Skin epidermis (tissue), 12 donors: ENCODE measurements at regions not wholly inside any gene's neighbourhood (a gene's known extent, or its start where the extent isn't known, plus 50 kb on each side); places are given as distances from the start of the nearest gene placed in this dataset.
A peak's percentile ranks its signal among the peaks of the same experiment; 100 is the strongest.

Experiments
- H3K27ac ChIP-seq, 21 experiments: fragments of 200-600 bp; sonication (generic) in 11 of 21; one replicate each; pipeline ENCODE4 v1.5.0; 2020; ENCODE audit warnings: mild to moderate bottlenecking in 3 of 21, inconsistent platforms in 2 of 21, moderate library complexity in 2 of 21
- H3K4me3 ChIP-seq, 7 experiments: fragments of 200-600 bp; sonication (generic) in 2 of 7; one replicate each; pipeline ENCODE4 v1.5.0; 2020; ENCODE audit warnings: inconsistent platforms in 2 of 7, mild to moderate bottlenecking in 2 of 7, moderate library complexity in 1 of 7

DNA sequence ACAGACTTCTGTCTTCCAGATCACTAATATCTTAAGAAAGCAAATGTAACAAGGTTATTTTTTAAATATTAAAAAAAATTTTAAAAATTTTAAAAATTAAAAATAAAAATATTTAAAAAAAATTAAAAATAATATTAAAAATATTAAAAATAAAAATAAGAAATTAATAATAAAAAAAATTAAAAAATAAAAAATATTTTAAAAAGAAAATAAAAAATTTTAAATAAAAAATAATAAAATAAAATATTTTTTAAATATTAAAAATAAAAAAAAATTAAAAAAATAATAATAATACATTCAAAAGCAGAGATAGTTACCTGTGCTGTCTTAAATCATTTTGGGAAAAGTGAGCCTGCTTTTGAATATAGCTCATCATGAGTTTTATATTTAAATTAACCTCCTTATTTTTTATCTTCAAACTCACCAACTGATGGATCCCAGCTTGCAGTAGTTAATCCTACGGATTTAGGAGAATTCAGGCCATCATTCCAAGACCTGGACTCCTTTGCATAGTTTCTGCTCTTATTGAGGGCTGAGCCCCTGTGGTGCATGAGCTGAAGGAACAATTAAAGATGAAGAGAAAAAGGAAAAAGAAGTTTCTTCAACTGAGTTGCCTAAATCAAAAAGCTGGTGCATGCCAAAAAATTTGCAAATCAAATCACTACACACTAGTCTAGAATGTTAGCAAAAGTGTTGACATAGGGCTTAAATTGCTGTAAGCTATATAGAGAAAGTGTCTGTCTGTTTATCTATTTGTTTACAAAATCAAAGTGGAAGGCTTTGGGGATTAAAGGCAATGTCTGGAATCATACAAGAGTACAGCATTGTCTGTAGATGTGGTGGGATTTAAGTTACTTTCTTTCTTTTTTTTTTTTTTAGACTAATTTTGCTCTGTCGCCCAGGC lies 50.5 kb upstream of the ZNF438 start:
- no peak overlapping the region for H3K27ac ChIP-seq
- H3K4me3 ChIP-seq = no peak overlapping the region

DNA sequence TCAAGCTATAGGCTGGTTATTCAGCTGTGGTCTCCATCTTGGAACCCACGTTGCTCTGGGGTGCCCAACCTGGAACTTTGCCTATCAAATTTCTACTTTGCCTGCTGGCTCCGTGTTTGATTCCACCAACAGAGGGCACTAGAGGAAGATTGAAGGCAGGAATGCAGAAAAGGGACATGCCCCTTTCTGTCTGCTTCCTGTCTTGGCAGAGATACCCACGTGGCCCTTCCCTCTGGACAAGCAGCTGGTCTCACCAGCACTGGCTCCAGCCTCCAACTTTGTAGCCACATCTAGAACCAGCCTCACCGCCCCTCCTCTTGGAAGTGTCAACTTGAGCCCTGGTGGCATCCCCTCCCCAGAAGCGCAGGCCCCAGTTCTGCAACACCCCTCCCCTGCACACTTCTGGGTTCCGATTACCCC lies 52.1 kb upstream of the ZNF438 start:
- H3K27ac ChIP-seq = no peak overlapping the region

DNA sequence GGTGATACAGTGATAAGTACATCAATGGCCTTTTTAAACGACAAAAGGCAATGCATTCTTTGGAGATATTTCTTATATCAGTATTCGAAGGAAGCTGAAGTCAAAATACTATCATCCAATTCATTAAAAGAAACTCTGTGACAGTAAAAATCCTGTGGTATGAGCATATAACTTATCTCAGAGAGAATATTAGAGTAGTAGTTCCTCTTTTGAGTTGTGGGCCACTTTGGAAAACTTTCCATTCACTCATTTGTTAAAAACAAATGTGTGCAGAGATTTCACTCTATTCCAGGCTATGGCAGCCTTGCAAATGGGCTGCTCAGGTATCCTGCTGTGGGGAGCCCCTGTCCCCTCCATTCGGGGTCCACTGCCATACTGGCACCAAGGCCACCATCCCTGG lies 55.3 kb upstream of the ZNF438 start:
- no peak overlapping the region for H3K4me3 ChIP-seq

More for the DNA sequence above, 52.1 kb upstream of the ZNF438 start:
- no peak overlapping the region for H3K4me3 ChIP-seq

DNA sequence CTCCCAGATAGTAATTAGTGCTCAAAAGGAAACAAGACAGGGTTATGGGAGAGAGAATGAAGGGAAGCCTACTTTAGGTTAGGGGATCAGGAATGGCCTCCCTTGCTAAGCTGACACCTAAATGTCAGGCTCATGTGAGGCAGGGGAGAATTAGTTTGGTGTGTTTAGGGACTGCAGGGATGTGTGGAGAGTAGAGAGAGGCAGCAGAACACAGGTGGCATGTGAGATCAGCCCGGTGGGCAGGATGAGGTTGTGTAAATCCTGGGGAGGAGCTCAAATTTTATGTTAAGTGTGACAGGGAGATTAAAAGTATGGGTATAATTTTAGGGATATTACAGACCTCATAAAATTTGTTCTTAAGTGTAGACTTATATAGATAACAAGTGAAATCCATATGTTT lies 56.2 kb upstream of the ZNF438 start:
- H3K27ac ChIP-seq = no peak overlapping the region
- no peak overlapping the region for H3K4me3 ChIP-seq

More for the DNA sequence above, 55.3 kb upstream of the ZNF438 start:
- no peak overlapping the region for H3K27ac ChIP-seq

DNA sequence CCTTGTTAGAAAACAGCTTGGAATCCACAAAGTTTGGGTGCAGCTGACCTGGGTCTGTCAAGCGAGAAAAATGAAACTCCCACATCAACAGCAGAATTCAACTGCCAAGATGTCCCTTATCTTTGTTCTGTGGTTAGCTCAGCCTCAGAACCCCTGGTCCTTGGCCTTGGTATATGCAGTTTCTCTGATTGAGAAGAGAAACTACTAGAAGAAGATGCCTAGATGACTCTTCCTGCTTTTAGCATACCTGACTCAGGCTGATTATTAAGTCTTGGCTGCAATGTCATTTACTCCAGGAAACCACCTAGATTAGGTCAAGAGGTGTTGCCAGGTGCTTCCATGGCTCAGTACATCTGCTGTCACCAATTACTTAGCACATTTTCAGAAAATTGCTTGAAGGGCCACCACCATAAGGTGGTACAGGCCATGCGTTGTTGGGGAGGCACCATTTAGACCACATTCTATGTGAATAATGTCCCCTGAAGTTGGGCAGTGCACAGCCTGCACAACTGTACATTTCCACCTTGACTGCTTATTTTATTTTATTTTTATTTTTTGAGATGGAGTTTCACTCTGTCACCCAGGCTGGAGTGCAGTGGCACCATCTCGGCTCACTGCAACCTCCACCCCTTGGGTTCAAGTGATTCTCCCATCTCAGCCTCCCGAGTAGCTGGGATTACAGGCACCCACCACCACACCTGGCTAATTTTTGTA lies 59.4 kb upstream of the ZNF438 start:
- no peak overlapping the region for H3K4me3 ChIP-seq
- no peak overlapping the region for H3K27ac ChIP-seq

DNA sequence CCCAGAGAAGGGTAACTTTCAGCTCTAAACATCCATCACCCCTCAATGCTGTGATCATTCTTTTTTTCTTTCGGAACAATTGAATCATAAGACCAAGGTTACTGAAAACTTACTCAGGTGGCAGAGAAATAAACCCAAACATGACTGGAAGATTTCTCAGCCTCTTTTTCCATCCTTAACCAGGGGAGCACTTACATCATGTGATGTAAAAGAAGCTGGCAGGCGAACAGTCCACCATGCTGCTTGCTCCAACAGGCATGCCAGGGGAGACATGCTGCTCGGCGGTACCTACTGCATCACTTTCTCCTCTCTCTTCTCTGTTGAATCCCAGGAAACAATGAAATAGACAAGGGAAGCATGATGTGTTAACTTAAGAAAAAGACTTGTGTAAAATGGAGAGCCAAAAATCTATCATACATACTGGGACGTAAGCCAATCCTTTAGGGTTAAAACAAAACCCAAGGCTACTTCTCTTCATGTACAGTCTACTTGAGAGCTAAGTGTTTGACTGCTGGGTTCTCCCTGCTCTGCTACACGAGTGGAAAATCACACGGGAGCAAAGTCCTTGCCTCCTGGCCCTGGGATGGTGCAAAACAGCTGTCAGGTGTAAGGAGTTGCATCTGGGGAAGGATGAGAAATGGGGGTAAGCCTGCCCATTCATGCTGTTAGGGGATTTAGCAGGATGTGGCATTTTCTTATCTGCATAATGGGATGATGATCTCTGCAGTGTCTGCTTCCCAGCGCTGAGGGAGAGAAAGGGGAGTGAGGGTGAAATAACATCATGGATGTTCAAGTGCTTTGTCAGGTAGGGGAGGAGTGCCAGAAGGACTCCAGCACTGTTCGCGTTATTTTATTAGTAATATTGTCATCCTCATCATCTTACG lies 64.3 kb upstream of the ZNF438 start:
- no peak overlapping the region for H3K4me3 ChIP-seq
- no peak overlapping the region for H3K27ac ChIP-seq

DNA sequence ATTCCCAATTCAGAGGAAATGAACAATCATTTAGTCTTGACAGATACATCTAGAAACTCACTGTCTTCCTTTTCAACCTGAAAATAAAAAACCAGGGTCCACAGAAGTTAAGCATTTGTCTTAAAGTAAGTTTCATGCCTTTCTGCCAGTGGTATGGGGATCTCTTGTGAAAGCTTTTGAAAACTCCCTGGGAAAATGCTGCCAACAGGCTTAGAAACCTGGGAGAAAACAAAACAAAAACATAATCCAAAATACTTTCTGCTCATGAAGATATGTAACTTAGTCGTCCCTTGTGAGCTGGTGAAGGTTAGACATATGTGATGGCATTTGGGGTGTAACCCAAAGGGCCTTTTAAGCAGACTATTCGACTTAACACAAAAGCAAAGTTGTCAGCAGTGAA lies 66.4 kb upstream of the ZNF438 start:
- Histone ChIP-seq H3K4me3 (no peak overlapping the region), H3K27ac (peak overlapping the region in 4 of 21 experiments; percentile 21 to 45 (median 42))

DNA sequence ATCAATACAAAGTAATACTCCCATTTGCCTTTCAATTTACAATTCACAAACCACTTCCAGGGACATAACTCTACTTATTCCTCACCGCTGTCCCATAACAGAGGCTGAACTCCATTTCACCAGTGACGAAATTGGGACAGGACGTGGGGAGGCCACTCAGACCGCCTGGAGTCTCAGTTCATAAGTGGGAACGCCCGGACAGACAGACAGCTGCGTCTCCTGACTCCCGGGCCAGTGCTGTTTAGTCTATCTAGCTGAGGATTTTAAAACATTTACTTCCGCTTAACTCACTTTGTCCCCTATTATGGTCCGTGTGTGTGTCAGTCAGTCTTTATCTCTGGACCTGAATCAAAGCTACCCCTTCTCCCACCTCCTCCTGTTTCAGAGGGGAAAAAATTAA lies 67.4 kb upstream of the ZNF438 start:
- Histone ChIP-seq H3K27ac (no peak overlapping the region), H3K4me3 (no peak overlapping the region)

DNA sequence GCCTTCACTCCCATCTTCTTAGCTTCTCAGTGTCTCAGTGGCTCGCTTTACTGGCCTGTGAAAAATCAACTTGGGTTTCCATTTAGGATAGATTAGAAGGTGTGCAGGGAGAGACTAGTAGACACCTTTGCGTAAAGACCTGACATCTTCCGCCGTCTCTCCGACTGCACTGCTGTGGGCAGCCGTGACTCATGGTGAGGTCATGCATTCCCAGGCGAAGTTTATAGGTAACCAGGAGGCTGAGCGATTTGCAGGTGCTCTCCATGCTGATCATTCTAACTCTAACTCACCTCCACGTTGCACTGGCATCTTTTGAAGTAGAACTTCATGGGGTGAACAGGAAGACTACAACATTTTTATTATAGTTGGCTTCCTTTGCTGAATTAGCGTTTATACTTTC lies 68.0 kb upstream of the ZNF438 start:
- H3K27ac ChIP-seq = no peak overlapping the region
- no peak overlapping the region for H3K4me3 ChIP-seq

DNA sequence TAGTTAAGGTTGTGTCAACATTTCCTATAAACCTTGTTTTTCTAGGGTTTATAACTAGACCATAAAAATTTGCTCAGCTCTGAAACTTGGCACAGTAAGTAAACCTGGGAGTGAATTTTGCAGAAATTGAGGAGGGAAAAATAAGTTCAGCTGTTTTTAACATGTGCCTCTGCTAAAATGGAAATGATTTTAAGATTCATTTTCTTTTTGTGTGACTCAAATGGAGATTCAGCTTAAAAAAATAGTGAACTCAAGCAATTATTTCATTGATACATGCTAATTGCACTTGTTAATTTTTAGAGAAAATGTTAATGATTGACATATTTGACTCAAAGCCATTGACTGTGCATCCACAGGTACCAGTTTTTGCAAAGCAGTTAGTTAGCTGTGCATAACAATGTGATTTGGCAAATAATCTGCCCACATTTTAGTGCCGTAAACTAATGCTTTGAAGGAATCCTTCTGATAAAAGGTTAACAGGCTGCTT lies 68.5 kb upstream of the ZNF438 start:
- H3K4me3 ChIP-seq = no peak overlapping the region
- peak overlapping the region in 3 of 21 experiments; percentile 6 to 67 (median 57) for H3K27ac ChIP-seq

DNA sequence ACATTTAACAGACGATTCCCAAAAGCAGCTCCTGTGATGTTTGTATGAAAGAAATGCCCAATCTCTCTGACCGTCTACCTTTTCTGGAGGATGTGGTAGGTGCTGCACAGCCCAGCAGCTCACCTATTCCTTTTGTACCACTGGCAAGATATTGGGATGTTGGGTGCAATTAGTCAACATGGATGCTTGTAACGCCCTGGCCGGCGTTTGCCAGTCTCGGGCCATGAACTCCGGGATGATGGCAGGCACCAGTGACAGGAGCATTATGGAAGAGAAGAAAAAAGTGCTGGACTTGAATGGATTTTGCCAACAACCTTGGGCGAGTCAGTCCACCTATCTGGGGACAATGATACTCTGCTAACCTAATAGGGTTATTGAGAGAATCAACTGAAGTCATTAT lies 69.0 kb upstream of the ZNF438 start:
- Histone ChIP-seq H3K27ac (peak overlapping the region in 3 of 21 experiments; percentile 18 to 67 (median 57)), H3K4me3 (no peak overlapping the region)

DNA sequence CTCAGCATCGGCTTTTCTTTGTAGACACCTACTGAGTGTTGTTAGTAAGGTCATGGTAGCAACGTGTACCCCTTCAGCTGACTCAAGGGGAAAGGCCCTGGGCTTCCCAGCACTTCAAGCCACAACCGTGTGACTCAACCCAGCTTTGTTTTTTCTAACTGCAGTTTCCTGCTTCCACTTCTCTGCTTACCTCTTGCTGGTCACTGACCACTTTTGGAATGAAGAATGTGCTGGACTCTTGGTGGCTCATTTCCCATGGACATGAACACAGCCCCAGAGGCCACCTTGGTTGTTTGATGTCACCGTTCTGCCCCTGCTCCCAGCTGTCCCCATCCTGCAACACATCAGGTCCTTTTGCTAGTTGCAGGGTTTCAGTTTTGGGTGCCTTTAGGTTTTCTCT lies 69.5 kb upstream of the ZNF438 start:
- Histone ChIP-seq H3K27ac (peak overlapping the region in 5 of 21 experiments; percentile 18 to 67 (median 47)), H3K4me3 (no peak overlapping the region)

DNA sequence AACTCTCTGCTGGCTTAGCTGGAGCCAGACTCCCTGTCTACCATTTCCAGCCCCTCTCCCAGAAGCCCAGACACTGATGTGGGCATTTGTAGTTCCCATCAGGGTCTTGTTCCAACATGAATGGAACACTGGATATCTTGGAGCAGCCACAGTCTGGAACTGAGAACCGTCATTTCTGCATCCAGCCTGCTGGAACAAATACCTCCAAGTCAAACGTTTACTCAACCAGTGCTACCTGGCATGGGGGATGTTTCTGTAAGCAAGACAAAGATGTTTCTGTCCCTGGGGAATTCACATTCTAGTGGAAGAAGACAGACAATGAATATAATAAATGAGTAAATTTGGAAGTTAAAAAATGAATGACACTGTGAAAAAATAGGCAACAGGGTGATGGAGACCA lies 70.8 kb upstream of the ZNF438 start:
- Histone ChIP-seq H3K27ac (peak overlapping the region in 1 of 21 experiments; percentile 67), H3K4me3 (no peak overlapping the region)

DNA sequence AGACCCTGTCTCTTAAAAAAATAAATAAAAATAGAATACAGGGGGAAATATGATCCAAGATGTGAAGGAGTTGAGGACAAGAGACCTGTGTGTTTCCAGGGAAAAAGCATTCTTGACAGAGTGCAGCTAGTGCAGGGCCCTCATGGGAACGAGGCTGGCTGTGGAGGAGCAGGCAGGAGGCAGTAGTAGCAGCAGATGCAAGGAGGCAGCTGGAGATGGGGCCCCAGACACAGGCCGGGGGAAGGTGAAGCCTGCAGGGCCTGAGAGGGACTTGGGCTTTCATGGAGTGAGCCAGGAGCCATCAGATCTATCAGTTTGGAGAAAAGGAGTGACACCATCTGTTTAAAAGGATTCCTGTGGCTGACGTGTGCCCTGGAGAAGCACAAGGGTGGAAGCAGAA lies 71.4 kb upstream of the ZNF438 start:
- H3K27ac ChIP-seq = no peak overlapping the region
- H3K4me3 ChIP-seq = no peak overlapping the region

DNA sequence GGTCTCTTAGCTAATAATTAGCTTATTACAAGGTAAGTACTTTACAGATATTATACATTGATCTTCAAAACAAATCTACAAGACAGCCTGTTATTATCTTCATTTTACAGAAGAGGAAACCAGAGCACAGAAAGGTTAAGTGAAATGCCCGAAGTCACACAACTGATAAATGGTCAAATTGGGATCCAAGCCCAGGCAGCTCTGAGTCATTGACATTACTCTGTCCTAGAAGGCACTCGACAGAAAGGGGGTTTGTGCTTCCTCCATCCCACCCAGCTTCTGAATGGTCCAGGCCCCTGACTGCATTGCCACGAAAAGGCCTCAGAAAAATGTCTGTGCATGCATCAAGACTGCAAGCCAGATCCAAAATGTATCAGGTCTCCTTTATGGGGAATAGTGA lies 81.3 kb upstream of the ZNF438 start:
- H3K4me3 ChIP-seq = no peak overlapping the region
- H3K27ac ChIP-seq = no peak overlapping the region

DNA sequence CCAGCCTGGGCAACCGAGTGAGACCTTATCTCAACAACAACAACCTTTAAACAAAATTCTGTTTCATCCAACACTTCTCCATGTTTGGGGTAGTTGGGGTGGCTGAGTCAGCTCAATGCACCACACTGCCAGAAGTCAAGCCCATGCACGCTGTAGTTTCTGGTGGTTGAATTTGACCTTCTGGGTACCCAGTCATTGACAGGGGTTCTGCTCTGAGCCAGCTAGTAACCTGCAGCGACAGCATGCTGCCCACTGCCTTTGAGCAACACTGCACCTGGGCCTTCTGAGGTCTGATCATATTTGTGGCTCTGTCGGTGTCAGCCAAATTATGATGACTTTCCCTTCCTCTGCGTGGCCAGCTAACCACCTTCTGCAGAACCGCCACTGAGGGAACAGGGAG lies 84.6 kb upstream of the ZNF438 start:
- no peak overlapping the region for H3K4me3 ChIP-seq
- no peak overlapping the region for H3K27ac ChIP-seq

DNA sequence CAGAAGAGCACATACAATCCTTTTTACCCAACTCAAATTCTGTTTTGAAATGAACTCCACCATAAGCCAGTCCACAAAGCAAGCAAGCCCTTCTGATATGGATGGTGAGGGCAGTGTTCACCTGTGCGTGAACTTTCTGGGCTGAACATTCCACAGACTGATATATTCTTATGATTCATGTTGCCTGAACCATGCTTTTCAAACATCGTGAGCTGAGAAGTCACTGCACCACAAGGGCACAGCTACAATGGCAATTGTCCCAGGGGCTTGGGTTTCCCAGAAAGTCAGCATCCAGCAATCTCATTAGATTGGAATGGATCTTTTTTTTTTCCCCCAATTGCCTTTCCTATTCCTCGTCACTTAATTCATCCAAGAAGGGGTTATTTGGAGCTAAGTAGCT lies 86.9 kb upstream of the ZNF438 start:
- Histone ChIP-seq H3K4me3 (no peak overlapping the region), H3K27ac (no peak overlapping the region)

DNA sequence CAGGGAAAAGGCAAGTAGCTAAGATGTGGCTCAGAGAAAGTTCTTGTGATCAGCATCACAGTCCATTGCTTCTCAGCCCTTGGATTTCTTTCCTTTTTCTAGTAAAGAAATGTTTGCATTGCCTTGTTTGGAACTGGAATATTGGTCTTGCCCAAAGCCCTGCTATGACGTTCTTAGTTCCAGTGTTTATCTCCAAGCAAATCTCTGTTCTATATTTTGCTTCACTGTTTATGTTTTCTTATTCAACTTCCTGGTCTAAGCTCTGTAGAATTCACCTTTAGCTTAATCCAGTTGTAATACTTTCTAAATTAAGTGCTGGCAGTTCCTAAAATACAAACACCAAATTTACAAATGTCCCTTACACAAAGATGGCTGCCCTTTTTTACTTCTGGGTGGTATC lies 88.7 kb upstream of the ZNF438 start:
- Histone ChIP-seq H3K27ac (peak overlapping the region in 5 of 21 experiments; percentile 1 to 54 (median 15)), H3K4me3 (no peak overlapping the region)

DNA sequence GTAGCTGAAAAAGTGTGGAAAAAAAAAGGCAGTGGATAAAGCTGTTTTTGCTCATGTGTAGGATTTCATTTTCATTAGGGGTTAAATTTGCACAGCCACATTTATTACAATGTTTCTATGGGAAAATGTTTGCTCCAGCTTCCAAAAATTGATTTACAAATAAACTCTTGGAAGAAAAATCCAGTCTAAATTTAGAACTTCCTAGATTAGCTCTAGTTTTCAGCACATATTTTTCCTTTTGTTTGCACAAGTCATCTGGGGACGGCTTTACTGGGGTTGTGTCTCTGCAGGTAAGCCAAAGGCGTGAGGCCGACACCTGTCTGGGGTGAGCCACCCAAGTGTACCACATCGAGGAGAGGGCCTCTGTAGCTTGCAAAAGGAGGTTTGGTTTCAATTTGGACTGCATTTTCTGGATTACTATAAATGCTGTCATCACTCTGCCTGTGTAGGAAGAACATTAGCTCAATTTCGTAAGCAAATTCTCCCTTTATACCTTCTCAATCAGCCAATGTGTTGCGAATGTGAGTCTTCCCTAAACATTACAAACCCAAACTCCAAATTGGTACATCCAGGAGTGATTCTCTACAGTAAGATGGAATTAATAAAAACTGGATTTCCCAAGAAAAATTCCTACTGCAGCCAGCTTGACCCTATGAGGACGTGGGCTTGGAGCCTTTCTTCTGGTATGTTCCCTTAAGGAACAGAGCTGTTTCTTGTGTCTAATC lies 89.5 kb upstream of the ZNF438 start:
- peak overlapping the region in 8 of 21 experiments; percentile 2 to 54 (median 26) for H3K27ac ChIP-seq

More for the DNA sequence above, 89.5 kb upstream of the ZNF438 start:
- no peak overlapping the region for H3K4me3 ChIP-seq
